ENCODE measurements at regions not wholly inside any gene's neighbourhood (a gene's known extent, or its start where the extent isn't known, plus 50 kb on each side); places are given as distances from the start of the nearest gene placed in this dataset.
"Not testable (repeated sequence)": the region's sequence is repeated elsewhere in the genome, so short reads cannot be mapped to it uniquely, and the experiment has no call there.

DNA sequence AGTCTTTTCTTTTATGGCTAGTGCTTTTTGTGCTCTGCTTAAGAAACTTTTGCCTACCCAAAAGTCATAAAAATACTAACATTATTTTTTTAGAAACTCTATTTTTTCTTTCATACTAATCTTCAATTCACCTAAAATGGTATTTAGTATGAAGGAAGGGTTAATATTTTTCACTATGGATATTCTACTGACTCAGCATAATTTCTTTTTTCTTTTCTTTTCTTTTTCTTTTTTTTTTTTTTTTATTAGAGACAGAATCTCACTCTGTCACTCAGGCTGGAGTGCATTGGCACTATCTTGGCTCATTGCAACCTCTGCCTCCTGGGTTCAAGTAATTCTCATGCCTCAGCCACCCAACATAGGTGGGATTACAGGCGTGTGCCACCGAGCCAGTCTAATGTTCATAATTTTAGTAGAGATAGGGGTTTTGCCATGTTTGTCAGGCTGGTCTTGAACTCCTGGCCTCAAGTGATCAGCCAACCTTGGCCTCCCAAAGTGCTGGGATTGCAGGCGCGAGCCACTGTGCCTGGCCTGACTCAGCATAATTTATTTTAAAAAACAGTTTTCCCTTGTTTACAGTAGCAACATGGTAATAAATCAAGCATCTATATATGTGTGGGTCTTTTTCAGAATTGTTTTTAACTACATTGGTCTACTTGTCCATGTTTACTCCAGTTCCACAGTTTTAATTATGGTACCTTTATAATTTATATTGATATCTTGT lies 91.8 kb downstream of the GYPE start:
- H3K4me1 ChIP-seq (ENCODE audit: control insufficient read depth in 2 of 2, insufficient read depth in 2 of 2, low read length in 2 of 2); H3K9me3 Mint-ChIP-seq (ENCODE audit: insufficient read depth); H4K20me1 ChIP-seq (ENCODE audit: control insufficient read depth, insufficient read depth, low read length, poor library complexity, severe bottlenecking); H3K36me3 ChIP-seq (replicated peaks in 1 of 2; ENCODE audit: control extremely low read depth in 1 of 2, control insufficient read depth in 1 of 2, extremely low read depth in 1 of 2, insufficient read depth in 2 of 2, low read length in 1 of 2); H2AFZ ChIP-seq (ENCODE audit: insufficient read depth, low read depth, low read length, poor library complexity, severe bottlenecking); H3K4me2 ChIP-seq (replicated peaks; ENCODE audit: low read depth, low read length, poor library complexity, severe bottlenecking); CTCF ChIA-PET; H3K27me3 ChIP-seq (replicated peaks in 1 of 4; ENCODE audit: control extremely low read depth in 1 of 4, control insufficient read depth in 3 of 4, insufficient read depth in 4 of 4, low read length in 3 of 4); H3K4me3 ChIP-seq (ENCODE audit: control extremely low read depth in 1 of 5, extremely low read depth in 1 of 5, insufficient read depth in 1 of 5, low read depth in 2 of 5, low read length in 4 of 5); H3K27me3 Mint-ChIP-seq; H3K9me3 ChIP-seq (ENCODE audit: control extremely low read depth in 1 of 3, control insufficient read depth in 2 of 3, insufficient read depth in 1 of 3, low read length in 2 of 3); H3K79me2 ChIP-seq (ENCODE audit: control insufficient read depth, insufficient read depth, low read length); POLR2A ChIA-PET; H3K4me1 Mint-ChIP-seq; H3K9ac ChIP-seq (ENCODE audit: low read length); H3K27ac ChIP-seq (ENCODE audit: low read length in 2 of 2); H3K27ac Mint-ChIP-seq; ATAC-seq (ENCODE audit: low read depth); DNase-seq; intact Hi-C loops (cut with micrococcal nuclease); H3K4me3 Mint-ChIP-seq: not testable (repeated sequence)
- no CpG with 5 or more reads among the region's 4 CpGs for WGBS (ENCODE audit: insufficient coverage)

DNA sequence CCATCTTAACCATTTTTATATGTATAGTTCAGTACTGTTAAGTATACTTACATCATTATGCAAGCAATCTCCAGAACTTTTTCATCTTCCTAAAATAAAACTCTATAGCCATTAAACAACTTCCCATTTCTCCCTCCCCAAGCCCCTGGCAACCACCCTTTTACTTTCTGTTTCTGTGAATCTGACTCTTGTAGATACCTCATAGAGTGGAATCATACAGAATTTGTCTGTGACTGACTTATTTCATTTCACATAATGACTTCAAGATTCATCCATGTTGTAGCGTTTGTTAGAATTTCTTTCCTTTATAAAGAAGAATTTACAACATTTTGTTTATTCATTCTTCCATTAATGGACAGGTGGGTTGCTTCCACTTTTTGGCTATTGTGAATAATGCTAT lies 91.2 kb upstream of the FREM3 start:
- WGBS (ENCODE audit: insufficient coverage): no CpG with 5 or more reads among the region's 1 CpG
- ATAC-seq (ENCODE audit: low read depth); H3K27me3 Mint-ChIP-seq; H3K36me3 ChIP-seq (replicated peaks in 1 of 2; ENCODE audit: control extremely low read depth in 1 of 2, control insufficient read depth in 1 of 2, extremely low read depth in 1 of 2, insufficient read depth in 2 of 2, low read length in 1 of 2); H4K20me1 ChIP-seq (ENCODE audit: control insufficient read depth, insufficient read depth, low read length, poor library complexity, severe bottlenecking); POLR2A ChIA-PET; H3K9me3 ChIP-seq (ENCODE audit: control extremely low read depth in 1 of 3, control insufficient read depth in 2 of 3, insufficient read depth in 1 of 3, low read length in 2 of 3); H3K4me3 ChIP-seq (ENCODE audit: control extremely low read depth in 1 of 5, extremely low read depth in 1 of 5, insufficient read depth in 1 of 5, low read depth in 2 of 5, low read length in 4 of 5); intact Hi-C loops (cut with micrococcal nuclease); H3K79me2 ChIP-seq (ENCODE audit: control insufficient read depth, insufficient read depth, low read length); H3K27ac Mint-ChIP-seq; DNase-seq; H3K4me2 ChIP-seq (replicated peaks; ENCODE audit: low read depth, low read length, poor library complexity, severe bottlenecking); H3K9me3 Mint-ChIP-seq (ENCODE audit: insufficient read depth); H3K27ac ChIP-seq (ENCODE audit: low read length in 2 of 2); H2AFZ ChIP-seq (ENCODE audit: insufficient read depth, low read depth, low read length, poor library complexity, severe bottlenecking); CTCF ChIA-PET; H3K9ac ChIP-seq (ENCODE audit: low read length); H3K4me3 Mint-ChIP-seq; H3K27me3 ChIP-seq (replicated peaks in 1 of 4; ENCODE audit: control extremely low read depth in 1 of 4, control insufficient read depth in 3 of 4, insufficient read depth in 4 of 4, low read length in 3 of 4): not testable (repeated sequence)
- peaks cover 9 to 11% of the 10 kb centered on the region in 2 donors for H3K4me1 ChIP-seq (ENCODE audit: control insufficient read depth in 2 of 2, insufficient read depth in 2 of 2, low read length in 2 of 2)
- H3K4me1 Mint-ChIP-seq: peaks cover 12% of the 10 kb centered on the region

- H3K4me3 Mint-ChIP-seq; H3K27ac ChIP-seq (ENCODE audit: low read length in 2 of 2); CTCF ChIA-PET; intact Hi-C loops (cut with micrococcal nuclease); ATAC-seq (ENCODE audit: low read depth); H3K27me3 ChIP-seq (replicated peaks in 1 of 4; ENCODE audit: control extremely low read depth in 1 of 4, control insufficient read depth in 3 of 4, insufficient read depth in 4 of 4, low read length in 3 of 4); DNase-seq; H3K9me3 Mint-ChIP-seq (ENCODE audit: insufficient read depth); H3K9ac ChIP-seq (ENCODE audit: low read length); H3K9me3 ChIP-seq (ENCODE audit: control extremely low read depth in 1 of 3, control insufficient read depth in 2 of 3, insufficient read depth in 1 of 3, low read length in 2 of 3); H2AFZ ChIP-seq (ENCODE audit: insufficient read depth, low read depth, low read length, poor library complexity, severe bottlenecking); H3K4me2 ChIP-seq (replicated peaks; ENCODE audit: low read depth, low read length, poor library complexity, severe bottlenecking); H3K27me3 Mint-ChIP-seq; H4K20me1 ChIP-seq (ENCODE audit: control insufficient read depth, insufficient read depth, low read length, poor library complexity, severe bottlenecking); H3K79me2 ChIP-seq (ENCODE audit: control insufficient read depth, insufficient read depth, low read length); H3K4me3 ChIP-seq (ENCODE audit: control extremely low read depth in 1 of 5, extremely low read depth in 1 of 5, insufficient read depth in 1 of 5, low read depth in 2 of 5, low read length in 4 of 5); H3K27ac Mint-ChIP-seq; H3K36me3 ChIP-seq (replicated peaks in 1 of 2; ENCODE audit: control extremely low read depth in 1 of 2, control insufficient read depth in 1 of 2, extremely low read depth in 1 of 2, insufficient read depth in 2 of 2, low read length in 1 of 2); POLR2A ChIA-PET: not testable (repeated sequence)
- H3K4me1 Mint-ChIP-seq: peaks cover 12% of the 10 kb centered on the region
- 70% methylated on average over 2 of the region's 3 CpGs for WGBS (ENCODE audit: insufficient coverage)
- peaks cover 9 to 11% of the 10 kb centered on the region in 2 donors for H3K4me1 ChIP-seq (ENCODE audit: control insufficient read depth in 2 of 2, insufficient read depth in 2 of 2, low read length in 2 of 2)
Observed at GRCh38 chr4:143790425-143790824, 90.0 kb upstream of the FREM3 start.

- H4K20me1 ChIP-seq (ENCODE audit: control insufficient read depth, insufficient read depth, low read length, poor library complexity, severe bottlenecking); DNase-seq; H3K4me3 Mint-ChIP-seq; CTCF ChIA-PET; POLR2A ChIA-PET; H3K9ac ChIP-seq (ENCODE audit: low read length); H3K4me3 ChIP-seq (ENCODE audit: control extremely low read depth in 1 of 5, extremely low read depth in 1 of 5, insufficient read depth in 1 of 5, low read depth in 2 of 5, low read length in 4 of 5); H3K36me3 ChIP-seq (replicated peaks in 1 of 2; ENCODE audit: control extremely low read depth in 1 of 2, control insufficient read depth in 1 of 2, extremely low read depth in 1 of 2, insufficient read depth in 2 of 2, low read length in 1 of 2); H3K27ac Mint-ChIP-seq; H3K9me3 Mint-ChIP-seq (ENCODE audit: insufficient read depth); ATAC-seq (ENCODE audit: low read depth); H3K27ac ChIP-seq (ENCODE audit: low read length in 2 of 2); intact Hi-C loops (cut with micrococcal nuclease); H3K9me3 ChIP-seq (ENCODE audit: control extremely low read depth in 1 of 3, control insufficient read depth in 2 of 3, insufficient read depth in 1 of 3, low read length in 2 of 3); H3K27me3 ChIP-seq (replicated peaks in 1 of 4; ENCODE audit: control extremely low read depth in 1 of 4, control insufficient read depth in 3 of 4, insufficient read depth in 4 of 4, low read length in 3 of 4); H2AFZ ChIP-seq (ENCODE audit: insufficient read depth, low read depth, low read length, poor library complexity, severe bottlenecking); H3K27me3 Mint-ChIP-seq; H3K79me2 ChIP-seq (ENCODE audit: control insufficient read depth, insufficient read depth, low read length); H3K4me2 ChIP-seq (replicated peaks; ENCODE audit: low read depth, low read length, poor library complexity, severe bottlenecking): not testable (repeated sequence)
- peaks cover 9 to 11% of the 10 kb centered on the region in 2 donors for H3K4me1 ChIP-seq (ENCODE audit: control insufficient read depth in 2 of 2, insufficient read depth in 2 of 2, low read length in 2 of 2)
- whole genome bisulfite sequencing (ENCODE audit: insufficient coverage): no CpG with 5 or more reads among the region's 2 CpGs
- peaks cover 12% of the 10 kb centered on the region for H3K4me1 Mint-ChIP-seq
Observed at GRCh38 chr4:143789618-143790017, 89.1 kb upstream of the FREM3 start.
